ENCODE measurements at regions not wholly inside any gene's neighbourhood (a gene's known extent, or its start where the extent isn't known, plus 50 kb on each side); places are given as distances from the start of the nearest gene placed in this dataset.

DNA sequence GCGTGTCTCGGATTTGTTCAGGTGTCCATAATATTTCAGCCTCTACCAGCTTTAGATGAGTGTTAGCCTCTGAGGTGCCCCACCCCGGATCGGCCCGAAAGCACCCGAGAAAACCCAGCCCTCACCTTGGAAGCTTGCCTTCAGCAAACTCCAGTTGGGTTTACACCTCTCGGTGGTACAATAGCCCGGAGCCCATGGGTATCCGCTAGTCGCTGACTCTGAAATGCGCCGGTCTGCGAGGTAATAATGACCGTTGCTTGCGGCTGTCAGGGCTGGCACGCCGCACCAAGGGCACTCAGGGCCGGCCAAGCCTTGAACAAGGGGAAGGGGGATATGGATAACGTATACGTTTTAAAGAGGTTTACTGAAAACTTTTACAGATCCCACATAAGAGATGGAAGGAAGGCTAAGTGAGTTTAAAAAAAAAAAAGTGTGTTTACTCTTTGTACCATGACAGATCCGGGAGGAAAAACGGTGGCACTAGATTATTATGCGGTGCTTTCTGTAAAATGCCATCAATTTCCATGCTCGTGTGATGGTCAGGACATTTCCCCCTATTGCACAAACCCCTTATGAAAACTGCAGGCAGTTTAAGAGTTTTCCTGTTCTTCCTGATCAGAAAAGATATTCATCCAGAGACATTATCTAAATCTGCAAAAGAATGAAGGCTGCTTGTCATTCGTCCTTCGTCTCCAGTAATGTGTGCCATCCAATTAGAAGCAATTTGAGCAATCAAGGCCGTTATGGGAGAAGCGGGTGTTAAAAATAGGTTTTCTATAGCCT lies 124.2 kb downstream of the TMEM161B start:
- no peak for DNase-seq

- DNase-seq: no peak
These were observed 124.9 kb downstream of the TMEM161B start for GRCh38 chr5:88143693-88144218.

- DNase-seq: no peak
These were observed 125.6 kb downstream of the TMEM161B start for GRCh38 chr5:88142886-88143692.

DNA sequence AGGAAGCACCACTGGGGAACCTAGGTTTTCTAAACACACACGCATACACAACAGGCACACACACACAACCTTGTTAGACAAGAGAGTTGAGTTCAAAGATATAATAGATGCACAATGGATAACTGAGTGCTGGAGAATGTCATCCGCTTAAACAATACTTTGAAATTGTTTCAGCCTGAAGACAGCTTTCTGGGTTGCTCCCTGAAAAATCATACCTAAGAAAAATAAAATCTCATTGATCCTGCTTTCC lies 126.1 kb downstream of the TMEM161B start:
- no peak for DNase-seq

DNA sequence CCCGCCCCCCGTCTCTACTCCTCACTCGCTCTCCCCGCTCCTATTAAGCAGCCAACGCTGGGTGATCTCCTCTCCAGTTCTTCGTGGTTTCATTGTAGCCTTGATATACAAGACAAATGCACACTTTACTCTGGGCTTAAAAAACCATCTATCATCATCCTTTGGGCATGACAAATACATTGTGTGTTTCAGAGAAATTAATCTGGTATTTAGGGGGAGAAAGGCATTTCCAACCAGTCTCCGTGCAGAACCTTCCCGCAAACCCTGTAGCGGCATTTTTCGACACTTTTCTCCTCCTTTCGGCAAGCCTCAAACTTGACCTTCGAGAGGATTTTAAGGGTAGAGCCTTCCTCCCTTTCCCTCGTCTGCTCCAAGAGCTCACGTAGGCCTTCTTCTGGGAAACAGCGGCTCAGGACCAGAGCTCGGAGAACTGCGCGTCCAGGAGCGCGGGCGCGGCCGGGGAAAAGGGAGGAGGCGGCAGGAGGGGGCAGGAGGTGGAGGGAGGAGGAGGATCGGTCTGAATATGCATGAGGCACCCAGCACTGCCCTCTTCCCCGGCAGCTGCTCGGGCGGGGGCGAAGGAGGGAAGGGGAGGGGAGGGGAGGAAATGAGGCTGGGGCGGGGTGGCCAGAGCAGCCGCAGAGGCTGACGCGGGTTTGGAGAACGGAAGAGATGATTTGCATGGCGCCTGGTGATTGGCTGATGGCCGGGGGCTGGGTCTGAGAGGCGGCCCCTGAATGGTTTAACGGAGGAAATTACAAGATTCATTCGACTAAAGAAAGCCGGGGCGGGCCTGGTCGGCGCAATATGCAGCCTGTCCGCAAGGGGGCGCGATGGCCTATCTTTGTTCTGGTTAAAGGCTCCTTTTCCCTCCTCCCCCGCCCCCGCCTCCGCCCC lies 127.5 kb downstream of the TMEM161B start:
- peak; percentile 71 for DNase-seq

- DNase-seq: no peak
These were observed 128.2 kb downstream of the TMEM161B start for GRCh38 chr5:88140396-88140855.

GRCh38 chr5:88130211-88130815 lies 138.3 kb downstream of the TMEM161B start:
- no peak for DNase-seq

- no peak for DNase-seq
These were observed 139.8 kb downstream of the TMEM161B start for GRCh38 chr5:88128813-88129212.

DNA sequence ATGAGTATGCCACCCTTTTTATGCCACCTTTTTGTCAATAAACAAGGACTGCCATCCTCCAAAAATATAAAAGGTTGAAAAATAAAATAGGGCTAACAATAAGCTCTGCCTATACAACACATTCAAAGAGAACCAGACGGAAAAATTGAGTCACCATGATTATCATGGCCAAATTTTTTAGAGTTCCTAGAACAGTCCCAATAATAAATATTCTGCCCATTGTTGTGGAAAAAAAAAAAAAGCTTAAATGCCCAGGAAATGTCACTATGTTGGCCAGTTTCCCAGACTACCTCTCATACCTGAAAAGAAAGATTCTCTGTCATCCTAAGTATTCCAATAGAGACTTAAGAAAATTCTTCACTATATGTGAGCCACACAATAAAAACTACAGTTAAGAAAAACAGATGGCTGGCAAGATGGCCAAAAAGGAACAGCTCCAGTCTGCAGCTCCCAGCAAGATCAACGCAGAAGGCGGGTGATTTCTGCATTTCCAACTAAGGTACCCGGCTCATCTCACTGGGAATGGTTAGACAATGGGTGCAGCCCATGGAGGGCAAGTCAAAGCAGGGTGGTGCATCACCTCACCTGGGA lies 149.0 kb downstream of the TMEM161B start:
- DNase-seq: no peak

GRCh38 chr5:88118179-88118578 lies 150.5 kb downstream of the TMEM161B start:
- DNase-seq: no peak

- DNase-seq: no peak
These were observed 151.1 kb downstream of the TMEM161B start for GRCh38 chr5:88117546-88117945.

DNA sequence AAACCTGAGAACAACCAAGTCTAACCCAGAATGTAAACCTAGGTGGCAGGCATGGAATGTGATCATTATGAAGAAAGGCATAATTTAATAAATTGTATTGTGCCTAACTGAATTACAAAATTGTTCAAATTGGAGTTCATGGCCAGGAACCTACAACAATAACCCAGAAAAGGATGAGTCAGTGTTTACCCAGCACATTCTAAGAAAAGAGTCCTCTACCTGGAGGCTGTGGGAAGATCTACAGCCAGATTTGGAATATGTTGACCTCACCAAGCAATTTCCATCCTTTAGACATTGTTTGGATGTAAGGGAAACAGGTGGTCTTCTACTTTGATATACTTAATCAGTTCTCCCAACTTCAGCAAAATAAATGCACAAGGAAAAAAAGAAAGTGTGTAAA lies 152.2 kb downstream of the TMEM161B start:
- no peak for DNase-seq

- DNase-seq: no peak
These were observed 153.4 kb downstream of the TMEM161B start for GRCh38 chr5:88115211-88115610.

GRCh38 chr5:88113429-88113828 lies 155.2 kb downstream of the TMEM161B start:
- no peak for DNase-seq

GRCh38 chr5:88109818-88110217 lies 158.8 kb downstream of the TMEM161B start:
- no peak for DNase-seq

DNA sequence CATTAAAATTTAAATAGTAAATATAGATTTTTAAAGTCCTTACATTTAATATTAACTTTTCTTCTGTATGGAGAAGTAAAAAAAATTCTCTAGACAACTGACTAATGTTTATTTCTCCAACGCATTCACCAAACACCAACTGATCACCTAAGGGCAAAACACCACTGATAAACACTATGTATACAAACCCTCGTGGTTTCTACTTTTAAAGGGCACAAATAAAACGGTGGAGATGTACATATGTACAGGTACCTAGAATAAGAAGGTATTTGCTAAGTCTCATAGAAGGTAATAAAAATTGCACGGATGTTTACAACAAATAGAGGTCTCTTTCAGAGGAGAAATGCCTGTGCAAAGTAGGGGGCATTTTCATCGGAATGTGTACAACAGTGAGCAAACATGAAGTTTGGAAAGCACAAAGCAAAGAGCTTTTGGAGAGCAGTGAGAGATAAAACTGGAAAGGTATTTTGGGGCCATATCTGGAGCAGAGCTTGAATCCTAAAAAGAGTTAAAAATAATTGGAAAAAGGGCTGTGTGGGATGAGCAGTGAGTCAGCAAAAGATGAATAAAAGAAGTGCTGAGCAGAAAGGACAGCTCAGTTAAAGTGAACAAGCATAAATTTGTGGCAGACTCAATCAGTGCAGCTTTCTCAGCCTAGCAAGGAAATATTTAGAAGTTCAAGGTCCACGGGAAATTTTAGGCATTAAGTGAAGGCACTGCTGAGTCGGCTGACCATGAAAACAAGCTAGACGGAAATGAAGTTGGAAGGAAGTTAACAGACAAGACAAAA lies 160.0 kb downstream of the TMEM161B start:
- no peak for DNase-seq

DNA sequence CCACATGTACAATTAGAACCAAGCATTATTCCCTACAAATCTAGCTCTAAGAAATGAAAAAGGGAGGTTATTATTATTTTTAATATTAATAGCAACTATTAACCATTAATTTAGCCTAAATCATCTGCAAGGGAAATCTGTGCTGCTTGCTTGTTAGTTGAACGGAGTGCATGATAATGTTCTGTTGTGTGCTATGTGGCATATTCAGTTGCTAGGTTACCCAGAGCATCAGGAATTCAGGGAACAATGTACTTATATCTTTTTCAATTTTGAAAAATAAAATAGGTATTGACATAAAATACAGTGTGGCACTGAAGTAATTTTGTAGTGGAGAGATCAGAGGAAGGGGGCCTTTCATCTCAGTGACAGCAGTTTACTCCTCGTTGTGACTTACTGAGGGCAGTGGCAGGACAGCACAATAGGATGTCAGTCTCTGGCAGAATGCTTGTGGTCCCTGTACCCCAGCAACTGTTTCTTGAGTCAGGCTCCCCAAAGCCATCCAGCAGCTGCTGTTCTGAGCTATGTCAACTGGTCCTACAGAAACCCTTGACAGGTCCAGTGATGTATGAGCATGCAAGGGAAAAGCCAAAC lies 173.6 kb downstream of the TMEM161B start:
- no peak for DNase-seq

- no peak for DNase-seq
These were observed 174.2 kb downstream of the TMEM161B start for GRCh38 chr5:88094403-88094802.

DNA sequence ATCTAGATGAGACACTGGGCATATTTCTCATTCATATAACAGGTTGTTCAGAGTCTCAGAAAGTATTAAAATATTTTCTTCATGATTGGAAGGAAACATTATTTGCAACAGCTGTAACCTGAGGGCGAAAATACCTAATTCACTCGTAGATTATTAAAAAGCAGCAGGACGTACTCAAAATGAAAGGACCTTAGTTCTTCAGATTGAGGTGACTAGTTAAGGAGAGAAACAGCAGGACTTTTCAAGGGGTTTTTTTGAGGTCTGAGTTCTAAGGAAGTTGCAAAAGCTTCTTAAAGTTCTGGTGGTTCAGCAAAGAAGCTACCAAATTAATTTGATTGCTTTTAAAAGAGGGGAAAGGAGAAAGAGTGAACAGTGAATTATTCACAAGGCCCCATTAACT lies 174.9 kb downstream of the TMEM161B start:
- DNase-seq: no peak

- no peak for DNase-seq
These were observed 175.6 kb downstream of the TMEM161B start for GRCh38 chr5:88092958-88093605.

GRCh38 chr5:88092358-88092757 lies 176.3 kb downstream of the TMEM161B start:
- no peak for DNase-seq
